NCI-H510A treated with DMSO at 0.1 percent for 48 hours (cell line): ENCODE measurements at regions not wholly inside any gene's neighbourhood (a gene's known extent, or its start where the extent isn't known, plus 50 kb on each side); places are given as distances from the start of the nearest gene placed in this dataset.

ENCODE experiments used
- DNase-seq: peaks from one replicate; lab custom pipeline; 2025; lab: John Stamatoyannopoulos, UW

- DNase-seq: no peak
These were observed 239.8 kb upstream of the MYT1L start for GRCh38 chr2:2570871-2571270.

- no peak for DNase-seq
These were observed 239.3 kb upstream of the MYT1L start for GRCh38 chr2:2570360-2570759.

DNA sequence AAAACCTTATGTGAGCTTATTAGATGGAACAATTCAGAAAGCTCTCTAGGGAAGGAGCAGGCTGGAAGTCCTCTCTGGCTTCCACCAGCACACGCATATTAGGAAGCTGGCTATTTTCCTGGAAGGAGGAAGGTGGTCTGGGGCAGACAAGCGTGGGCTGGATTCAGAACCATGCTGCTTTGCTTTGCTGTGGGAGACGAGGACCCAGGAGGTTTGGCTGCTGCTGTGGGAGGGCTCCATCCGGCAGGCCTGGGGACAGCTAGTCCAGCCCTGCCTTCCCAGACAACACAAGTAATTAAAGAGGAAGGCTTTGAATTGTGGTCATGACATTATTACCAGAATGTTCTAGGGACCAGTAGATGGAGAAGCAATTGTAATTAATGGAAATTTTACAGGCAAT, 238.8 kb upstream of the MYT1L start:
- DNase-seq: no peak

GRCh38 chr2:2569306-2569705, 238.2 kb upstream of the MYT1L start:
- DNase-seq: no peak

- no peak for DNase-seq
These were observed 237.3 kb upstream of the MYT1L start for GRCh38 chr2:2568411-2568810.

DNA sequence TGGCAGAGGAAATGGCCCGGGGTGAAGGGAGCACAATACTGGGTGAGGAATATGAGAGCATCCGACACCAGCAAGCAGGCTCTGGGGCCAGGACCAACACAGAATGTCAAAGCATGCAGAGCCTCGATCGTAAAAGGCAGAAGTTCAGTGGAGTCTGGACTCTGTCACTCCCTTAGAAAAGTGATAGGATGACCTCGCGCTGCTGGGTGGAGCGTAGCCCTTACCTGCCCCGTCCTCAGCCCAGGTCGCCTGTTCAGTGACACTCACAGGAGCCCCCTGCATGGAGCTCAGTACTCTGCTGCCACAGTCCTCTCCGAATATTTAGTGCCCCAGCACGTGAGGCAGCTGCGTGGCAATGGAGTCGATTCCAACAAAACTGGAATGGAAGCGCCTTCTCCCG, 236.7 kb upstream of the MYT1L start:
- DNase-seq: no peak

DNA sequence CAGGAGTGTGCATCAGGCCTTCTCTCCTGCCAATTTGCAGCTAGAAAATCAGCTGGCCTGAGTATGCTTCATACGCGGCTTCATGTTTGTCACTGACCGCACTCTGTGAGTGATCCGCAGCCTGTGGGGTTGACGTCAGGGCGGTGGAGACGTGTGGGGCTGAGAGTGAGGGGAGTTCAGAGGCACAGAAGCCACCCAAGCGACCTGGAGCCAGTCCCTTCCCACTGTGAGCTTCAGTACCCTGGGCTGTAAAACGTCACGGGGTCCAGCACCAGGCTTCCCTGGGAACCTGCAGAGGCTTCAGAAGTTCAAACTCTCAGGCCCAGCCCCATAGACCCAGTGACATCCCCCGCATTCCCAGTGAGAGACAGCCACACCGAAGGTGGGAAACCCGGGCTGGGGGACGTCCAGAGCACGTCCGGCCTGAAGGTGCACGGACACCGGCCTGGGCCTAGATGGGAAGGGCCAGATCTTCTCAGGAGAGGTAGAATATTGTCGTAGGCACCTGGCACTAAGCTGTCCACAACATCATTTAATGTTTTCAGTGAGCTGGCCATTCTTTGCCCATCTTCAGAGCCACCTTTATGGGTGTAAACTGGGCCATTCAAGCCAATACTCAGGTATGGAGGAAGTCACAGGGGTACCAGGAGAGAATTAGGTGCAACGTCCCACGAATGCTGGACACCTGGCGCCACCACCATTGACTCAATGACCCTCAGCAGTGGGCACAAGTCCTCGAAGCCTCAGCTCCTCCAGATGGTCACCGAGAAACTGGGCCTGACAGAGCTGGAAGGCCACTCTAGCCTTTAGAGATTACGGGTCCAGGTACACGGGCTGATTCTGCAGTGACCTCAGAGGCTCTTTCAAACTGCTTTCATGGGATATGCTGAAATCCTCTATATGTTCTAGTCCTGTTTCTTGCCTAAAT, 235.6 kb upstream of the MYT1L start:
- no peak for DNase-seq

DNA sequence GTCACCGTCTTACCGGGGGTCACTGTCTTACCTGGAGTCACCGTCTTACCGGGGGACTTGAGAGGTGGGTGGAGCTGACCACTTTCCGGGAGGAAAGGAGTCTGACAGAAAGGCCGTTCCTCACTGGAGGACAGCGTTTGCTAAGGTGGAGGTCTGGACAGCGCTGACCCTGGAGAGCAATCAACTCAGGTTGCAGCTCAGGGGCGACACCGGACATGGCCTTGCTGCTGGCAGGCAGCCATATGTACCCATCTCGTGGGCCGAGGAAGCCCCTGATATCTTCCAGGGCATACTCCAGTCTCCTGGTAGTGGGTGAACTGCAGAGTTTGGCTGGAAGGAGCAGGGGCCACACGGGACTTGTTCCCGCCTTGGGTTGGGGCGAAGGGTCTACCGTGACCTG, 234.6 kb upstream of the MYT1L start:
- no peak for DNase-seq

DNA sequence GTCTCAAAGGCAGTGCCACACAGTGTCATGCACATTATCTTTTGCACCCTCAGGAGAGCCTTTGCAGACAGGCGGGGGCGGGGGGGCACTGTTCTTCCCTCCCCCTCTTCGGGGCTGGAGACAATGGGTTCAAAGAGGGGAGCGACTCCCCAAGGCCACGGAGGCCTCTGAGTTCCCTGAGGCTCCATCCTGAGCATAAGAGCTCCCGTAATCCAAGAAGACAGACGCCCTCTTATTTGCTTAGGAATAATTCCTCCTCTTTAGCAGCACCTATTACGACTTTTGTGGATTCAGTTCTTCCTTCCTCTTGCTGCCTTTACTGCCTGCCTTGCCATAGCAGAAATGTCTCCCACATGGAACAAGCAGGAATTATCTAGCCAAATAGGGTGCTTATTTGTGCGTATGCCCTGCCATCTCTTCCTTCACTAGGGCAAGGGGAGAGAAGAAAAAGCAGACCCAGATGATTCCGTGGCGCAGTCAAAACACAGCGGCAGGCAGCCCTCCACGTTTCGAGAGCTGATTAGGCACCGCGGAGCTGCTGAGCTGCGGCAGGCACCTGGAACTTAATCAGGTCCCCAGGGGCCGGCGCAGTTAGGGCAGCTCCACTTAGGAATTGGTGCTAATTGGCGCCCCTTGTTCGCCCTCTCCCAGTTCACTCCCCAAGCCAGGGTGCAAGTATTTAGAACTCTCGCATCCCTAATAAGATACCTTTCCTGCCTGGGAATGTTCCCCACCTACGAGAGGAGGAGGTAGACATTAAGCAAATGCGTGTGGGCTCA, 233.4 kb upstream of the MYT1L start:
- DNase-seq: peak; percentile 28

- no peak for DNase-seq
These were observed 232.3 kb upstream of the MYT1L start for GRCh38 chr2:2563309-2563860.

DNA sequence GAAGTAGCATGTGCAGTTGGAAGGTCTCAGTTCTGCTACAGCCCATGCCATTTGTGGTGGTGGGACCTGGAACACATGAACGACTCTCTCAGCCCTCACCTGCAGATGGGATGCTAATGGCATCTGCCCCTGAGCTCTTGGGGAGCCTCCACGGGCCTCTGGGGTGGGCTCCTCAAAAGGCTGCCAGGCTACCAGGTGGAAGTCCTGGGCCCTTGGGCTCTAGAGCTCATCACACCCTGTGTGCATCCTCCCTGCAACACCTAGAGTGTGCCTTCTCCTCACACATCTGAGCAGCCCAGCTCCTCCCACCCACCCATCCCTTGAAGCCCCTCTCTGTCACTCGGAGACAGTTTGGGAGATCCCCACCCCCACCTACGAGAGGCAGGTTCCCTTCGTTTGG, 231.8 kb upstream of the MYT1L start:
- DNase-seq: no peak

- DNase-seq: no peak
These were observed 230.4 kb upstream of the MYT1L start for GRCh38 chr2:2561346-2562095.

GRCh38 chr2:2560374-2561015, 229.4 kb upstream of the MYT1L start:
- no peak for DNase-seq

DNA sequence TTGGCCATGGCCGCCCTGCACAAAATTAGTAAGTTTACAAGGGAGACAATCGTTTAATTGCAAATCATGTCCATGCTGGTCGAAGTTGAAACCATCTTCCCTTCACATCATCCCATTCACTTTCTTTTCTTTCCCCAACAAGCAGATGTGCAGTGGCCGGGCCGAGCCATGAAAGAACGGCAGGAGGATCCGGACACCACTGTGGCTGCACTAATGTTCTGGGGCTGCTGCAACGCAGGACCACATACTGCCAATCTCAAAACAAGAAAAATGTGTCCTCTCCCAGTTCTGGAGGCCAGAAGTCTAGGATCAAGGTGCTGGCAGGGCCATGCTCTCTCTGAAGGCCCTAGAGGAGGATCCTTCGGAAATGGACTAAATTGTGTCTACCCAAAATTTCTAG, 227.4 kb upstream of the MYT1L start:
- no peak for DNase-seq

DNA sequence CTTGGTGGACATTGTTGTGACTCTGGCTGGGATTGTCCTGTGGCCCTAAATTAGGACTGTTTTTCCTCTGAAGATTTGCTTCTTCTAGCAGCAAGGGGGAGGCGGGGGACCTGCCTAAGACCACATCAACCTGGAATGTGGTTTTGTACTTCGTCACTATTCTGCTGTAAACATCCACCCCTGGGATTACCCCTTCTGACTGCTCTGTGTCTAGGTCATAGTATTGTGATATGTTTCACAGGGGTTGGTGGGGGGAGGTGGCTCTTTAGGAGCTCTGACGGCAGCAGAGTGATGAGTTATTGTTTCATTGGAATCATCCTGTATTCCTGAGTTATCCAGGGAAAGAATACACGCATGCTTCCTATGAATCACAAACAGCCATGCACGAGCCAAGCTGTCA, 226.4 kb upstream of the MYT1L start:
- no peak for DNase-seq

- no peak for DNase-seq
These were observed 219.8 kb upstream of the MYT1L start for GRCh38 chr2:2550856-2551255.

DNA sequence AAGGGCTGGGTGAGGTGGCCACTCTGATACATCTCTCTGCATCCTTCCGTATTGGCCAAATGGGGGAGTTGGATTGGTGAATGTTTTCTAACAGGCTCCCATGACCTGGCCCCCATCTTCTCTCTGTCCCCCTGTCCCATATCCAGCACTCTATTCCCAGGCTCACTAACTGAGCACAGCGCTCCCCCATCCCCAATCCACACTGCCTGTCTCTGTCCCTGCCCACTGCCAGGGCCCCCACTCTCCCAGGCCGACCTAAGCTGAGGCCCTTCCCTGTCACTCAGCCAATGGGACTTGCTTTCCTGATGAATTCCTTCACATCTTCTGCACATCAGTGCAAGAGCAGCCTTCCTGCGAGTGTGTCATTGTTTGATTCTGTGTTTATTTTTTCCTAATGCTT, 216.8 kb upstream of the MYT1L start:
- no peak for DNase-seq

- no peak for DNase-seq
These were observed 216.4 kb upstream of the MYT1L start for GRCh38 chr2:2547451-2547850.

GRCh38 chr2:2546046-2546445, 215.0 kb upstream of the MYT1L start:
- DNase-seq: no peak

GRCh38 chr2:2542966-2543611, 212.0 kb upstream of the MYT1L start:
- DNase-seq: peak; percentile 46

- DNase-seq: no peak
These were observed 211.2 kb upstream of the MYT1L start for GRCh38 chr2:2542316-2542715.
